AG04450 (cell line): ENCODE measurements at regions not wholly inside any gene's neighbourhood (a gene's known extent, or its start where the extent isn't known, plus 50 kb on each side); places are given as distances from the start of the nearest gene placed in this dataset.

Source experiments
- CTCF ChIA-PET: fragments of 300-600, 350-600 bp; formaldehyde crosslinking; extraction: SDS; loops from one replicate; lab custom pipeline; 2022; ENCODE audit warnings: antibody characterized with exemption, inconsistent platforms; lab: Charles Lee
- POLR2A ChIA-PET: fragments of 350-600 bp; formaldehyde crosslinking; extraction: SDS; loops from one replicate; lab custom pipeline; 2021; ENCODE audit warnings: antibody characterized with exemption, inconsistent platforms; lab: Yijun Ruan, JAX
- DNase-seq: peaks from one replicate; pipeline ENCODE4 v3.0.0-alpha.2; 2011; ENCODE audit warnings: low read depth, low spot score
- H3K27ac ChIP-seq: one replicate; pipeline ENCODE4 v1.5.1; 2012; ENCODE audit warnings: low read depth, low read length, control low read depth
- H3K27me3 ChIP-seq: one replicate; pipeline ENCODE4 v1.6.0; 2012; ENCODE audit warnings: low read length; ENCODE audit not compliant: control insufficient read depth, insufficient read depth
- H3K4me3 ChIP-seq: 2 replicates; pipeline ENCODE4 v1.5.1; 2011; ENCODE audit warnings: mild to moderate bottlenecking, low read depth, low read length, control low read depth
- H3K9me3 ChIP-seq: 2 replicates; pipeline ENCODE4 v1.5.1; 2012; ENCODE audit warnings: low read length; ENCODE audit not compliant: control insufficient read depth, insufficient read depth
- CTCF ChIP-seq: IDR thresholded peaks from 2 replicates; pipeline ENCODE4 v1.5.1; 2011; ENCODE audit warnings: low read depth, low read length, control low read depth, inconsistent platforms

- CTCF ChIA-PET, result interaction anchor here (1.0 to 7.0 kb wide), 3 partner anchors 7 to 188 kb away, joined by 3 to 40 read pairs (median 16); no protein-coding TSS in a partner anchor
- H3K27me3 ChIP-seq, result peaks cover 89% of the 10 kb centered on the region
- H3K9me3 ChIP-seq, result peaks cover 9% of the 10 kb centered on the region; the same call in 1 of the 2 replicates
- DNase-seq, result no peak
- H3K4me3 ChIP-seq, result no peak overlapping the region
- no peak for TF ChIP-seq CTCF
- no peak overlapping the region for H3K27ac ChIP-seq
- POLR2A ChIA-PET, result no interaction called here
Observed at GRCh38 chr4:41880022-41880837, 55.0 kb upstream of the TMEM33 start.

GRCh38 chr4:41879552-41879951 lies 55.7 kb upstream of the TMEM33 start:
- H3K9me3 ChIP-seq, result peaks cover 9% of the 10 kb centered on the region; the same call in 1 of the 2 replicates
- H3K27ac ChIP-seq, result no peak overlapping the region
- ChIA-PET POLR2A (no interaction called here), CTCF (interaction anchor here (1.0 to 7.0 kb wide), 3 partner anchors 8 to 187 kb away, joined by 3 to 40 read pairs (median 16); no protein-coding TSS in a partner anchor)
- H3K4me3 ChIP-seq, result no peak overlapping the region
- H3K27me3 ChIP-seq, result peaks cover 88% of the 10 kb centered on the region
- no peak for DNase-seq
- no peak for TF ChIP-seq CTCF

- TF ChIP-seq CTCF, result no peak
- H3K27me3 ChIP-seq, result peaks cover 90% of the 10 kb centered on the region
- H3K9me3 ChIP-seq, result peaks cover 9% of the 10 kb centered on the region; the same call in 1 of the 2 replicates
- CTCF ChIA-PET, result interaction anchor here (1.4 to 7.0 kb wide), 3 partner anchors 9 to 186 kb away, joined by 6 to 40 read pairs (median 16); no protein-coding TSS in a partner anchor
- H3K27ac ChIP-seq, result no peak overlapping the region
- POLR2A ChIA-PET, result no interaction called here
- no peak for DNase-seq
- no peak overlapping the region for H3K4me3 ChIP-seq
Observed at GRCh38 chr4:41878991-41879491, 56.2 kb upstream of the TMEM33 start.

GRCh38 chr4:41878170-41878969 lies 56.9 kb upstream of the TMEM33 start:
- no peak for DNase-seq
- Histone ChIP-seq H3K27ac (no peak overlapping the region), H3K9me3 (peaks cover 11% of the 10 kb centered on the region; the same call in 1 of the 2 replicates), H3K27me3 (peaks cover 90% of the 10 kb centered on the region), H3K4me3 (no peak overlapping the region)
- TF ChIP-seq CTCF, result no peak
- ChIA-PET CTCF (interaction anchor here (1.4 to 7.0 kb wide), 2 partner anchors 9 to 185 kb away, joined by 6 to 40 read pairs; no protein-coding TSS in a partner anchor), POLR2A (no interaction called here)
